K562 (cell line): ENCODE measurements at regions not wholly inside any gene's neighbourhood (a gene's known extent, or its start where the extent isn't known, plus 50 kb on each side); places are given as distances from the start of the nearest gene placed in this dataset.
A peak's percentile ranks its signal among the peaks of the same experiment; 100 is the strongest.

Source experiments
- ARID4B ChIP-seq: sonication (generic); formaldehyde crosslinking; IDR thresholded peaks from 2 replicates; pipeline ENCODE4 v1.8.0; 2022; ENCODE audit warnings: mild to moderate bottlenecking, missing genetic modification reagents
- MCM7 ChIP-seq, 2 experiments: fragments of 450-650 bp; IDR thresholded peaks; 2 replicates each; pipeline ENCODE4 v1.6.1; 2016 to 2018
- MXD1 ChIP-seq: fragments of 250-450 bp; sonication (Bioruptor Pico); IDR thresholded peaks from 2 replicates; pipeline ENCODE4 v1.8.0; 2021; ENCODE audit warnings: borderline replicate concordance, mild to moderate bottlenecking, moderate library complexity; ENCODE audit not compliant: poor library complexity, severe bottlenecking
- NCOA1 ChIP-seq: fragments of 450-650 bp; IDR thresholded peaks from 2 replicates; pipeline ENCODE4 v1.6.1; 2016; ENCODE audit warnings: low read depth
- NFE2 ChIP-seq: IDR thresholded peaks from 2 replicates; pipeline ENCODE4 v1.6.1; 2014; ENCODE audit warnings: antibody characterized with exemption, low read depth
- STAT6 ChIP-seq: sonication (generic); formaldehyde crosslinking; IDR thresholded peaks from 2 replicates; pipeline ENCODE4 v1.8.1; 2023; ENCODE audit warnings: mild to moderate bottlenecking, missing genetic modification reagents
- TAF9B ChIP-seq: fragments of 450-650 bp; IDR thresholded peaks from 2 replicates; pipeline ENCODE4 v1.6.1; 2018; ENCODE audit warnings: mild to moderate bottlenecking; ENCODE audit not compliant: partially characterized antibody
- ZBTB40 ChIP-seq, 2 experiments: fragments of 450-650 bp in 1 of 2; sonication (generic) in 1 of 2; formaldehyde crosslinking in 1 of 2; IDR thresholded peaks; 2 replicates each; pipeline versions ENCODE4 v1.7.1 to v1.9.0; 2016 to 2022; ENCODE audit warnings: inconsistent platforms in 1 of 2, mild to moderate bottlenecking in 1 of 2, missing genetic modification reagents in 1 of 2
- ZFP1 ChIP-seq: fragments of 450-650 bp; formaldehyde crosslinking; IDR thresholded peaks from 2 replicates; pipeline ENCODE4 v1.4.0; 2020; ENCODE audit warnings: mild to moderate bottlenecking, mixed read lengths
- ZNF263 ChIP-seq: sonication (generic); formaldehyde crosslinking; IDR thresholded peaks from 2 replicates; pipeline ENCODE4 v1.8.0; 2022; ENCODE audit warnings: mild to moderate bottlenecking, missing genetic modification reagents, borderline replicate concordance

GRCh38 chr17:79294459-79295071 is 219.9 kb downstream of the ENGASE start (continued):
- TF ChIP-seq ARID4B (CRISPR knock-in tag) (peak; percentile 78; the same call in 1 of the 2 replicates), STAT6 (CRISPR knock-in tag) (no peak), ZNF263 (CRISPR knock-in tag) (peak; percentile 56; the same call in 1 of the 2 replicates), MXD1 (CRISPR knock-in tag) (peak; percentile 52), TAF9B (no peak), MCM7 (IDR thresholded peaks at IDR 0.05) (no peak), ZFP1 (CRISPR knock-in tag) (no peak), NCOA1 (peak; percentile 63), ZBTB40 (IDR thresholded peaks at IDR 0.05) (0 out of 2 replicates have a peak, but pooled peaks have one; percentile 24), ZBTB40 (CRISPR knock-in tag; IDR thresholded peaks at IDR 0.05) (peak; percentile 25; the same call in 1 of the 2 replicates), NFE2 (no peak)
